CD4-positive, alpha-beta T cell treated with Interleukin-10 for 1 hour (primary cell): ENCODE measurements at regions not wholly inside any gene's neighbourhood (a gene's known extent, or its start where the extent isn't known, plus 50 kb on each side); places are given as distances from the start of the nearest gene placed in this dataset.
A peak's percentile ranks its signal among the peaks of the same experiment; 100 is the strongest.
"Not testable (repeated sequence)": the region's sequence is repeated elsewhere in the genome, so short reads cannot be mapped to it uniquely, and the experiment has no call there.

Experiments used
- DNase-seq: peaks from one replicate; pipeline ENCODE4 v3.0.0-alpha.2; 2020

GRCh38 chr20:29427201-29428060 lies 1830.0 kb upstream of the DEFB115 start:
- no peak for DNase-seq

GRCh38 chr20:29430531-29430930 lies 1826.9 kb upstream of the DEFB115 start:
- DNase-seq, result no peak

- DNase-seq, result not testable (repeated sequence)
These were observed 1816.7 kb upstream of the DEFB115 start for GRCh38 chr20:29440721-29441120.

- peak; percentile 40 for DNase-seq
These were observed 1814.2 kb upstream of the DEFB115 start for GRCh38 chr20:29443206-29443781.

GRCh38 chr20:29443819-29444218 lies 1813.6 kb upstream of the DEFB115 start:
- no peak for DNase-seq

GRCh38 chr20:29445050-29445907 lies 1812.2 kb upstream of the DEFB115 start:
- DNase-seq, result peak; percentile 51

GRCh38 chr20:29447517-29448484 lies 1809.7 kb upstream of the DEFB115 start:
- not testable (repeated sequence) for DNase-seq

- no peak for DNase-seq
These were observed 1808.5 kb upstream of the DEFB115 start for GRCh38 chr20:29448806-29449470.

- no peak for DNase-seq
These were observed 1805.3 kb upstream of the DEFB115 start for GRCh38 chr20:29452186-29452585.

GRCh38 chr20:29456987-29457693 lies 1800.3 kb upstream of the DEFB115 start:
- DNase-seq, result not testable (repeated sequence)

GRCh38 chr20:29472606-29473005 lies 1784.9 kb upstream of the DEFB115 start:
- DNase-seq, result no peak

GRCh38 chr20:29492840-29493239 lies 1764.6 kb upstream of the DEFB115 start:
- not testable (repeated sequence) for DNase-seq

- not testable (repeated sequence) for DNase-seq
These were observed 1760.7 kb upstream of the DEFB115 start for GRCh38 chr20:29496767-29497166.

GRCh38 chr20:29497261-29497671 lies 1760.2 kb upstream of the DEFB115 start:
- DNase-seq, result no peak

GRCh38 chr20:29497684-29498083 lies 1759.8 kb upstream of the DEFB115 start:
- DNase-seq, result not testable (repeated sequence)

- not testable (repeated sequence) for DNase-seq
These were observed 1756.7 kb upstream of the DEFB115 start for GRCh38 chr20:29500738-29501137.

GRCh38 chr20:29514634-29515033 lies 1742.8 kb upstream of the DEFB115 start:
- not testable (repeated sequence) for DNase-seq

GRCh38 chr20:29516847-29517246 lies 1740.6 kb upstream of the DEFB115 start:
- not testable (repeated sequence) for DNase-seq

- DNase-seq, result not testable (repeated sequence)
These were observed 1737.7 kb upstream of the DEFB115 start for GRCh38 chr20:29519610-29520241.

- not testable (repeated sequence) for DNase-seq
These were observed 1723.8 kb upstream of the DEFB115 start for GRCh38 chr20:29533566-29534177.
